K562 (cell line): ENCODE measurements at regions not wholly inside any gene's neighbourhood (a gene's known extent, or its start where the extent isn't known, plus 50 kb on each side); places are given as distances from the start of the nearest gene placed in this dataset.

Experiments used
- ADNP ChIP-seq: fragments of 200-800 bp; sonication (Bioruptor generic); IDR thresholded peaks from 2 replicates; pipeline ENCODE4 v1.6.1; 2016; ENCODE audit warnings: missing genetic modification characterization, missing compliant biosample characterization
- CTCF ChIP-seq, 3 experiments: IDR thresholded peaks in 2 of 3; conservative IDR thresholded peaks in 1 of 3; 2 replicates each; pipeline ENCODE4 v1.5.1; 2011 to 2012; ENCODE audit warnings: low read length in 3 of 3, mild to moderate bottlenecking in 3 of 3, control low read depth in 2 of 3, improper control_type of control experiment in 1 of 3, inconsistent platforms in 1 of 3, low read depth in 1 of 3, mixed read lengths in 1 of 3, moderate library complexity in 1 of 3; ENCODE audit not compliant: insufficient read depth in 2 of 3
- FOXA1 ChIP-seq: fragments of 450-650 bp; IDR thresholded peaks from 2 replicates; pipeline ENCODE4 v1.6.1; 2016; ENCODE audit warnings: mild to moderate bottlenecking, borderline replicate concordance
- GATA2 ChIP-seq: sonication (generic); formaldehyde crosslinking; IDR thresholded peaks from 2 replicates; pipeline ENCODE4 v1.4.0; 2020; ENCODE audit warnings: mild to moderate bottlenecking, missing genetic modification reagents
- GATAD2B ChIP-seq: fragments of 450-650 bp; IDR thresholded peaks from 2 replicates; pipeline ENCODE4 v1.6.1; 2017; ENCODE audit warnings: mild to moderate bottlenecking, borderline replicate concordance
- HIVEP1 ChIP-seq: fragments of 250-450 bp; sonication (Bioruptor Pico); IDR thresholded peaks from 2 replicates; pipeline ENCODE4 v1.4.0; 2020; ENCODE audit warnings: mild to moderate bottlenecking
- ILF3 ChIP-seq: fragments of 450-650 bp; IDR thresholded peaks from 2 replicates; pipeline ENCODE4 v1.6.1; 2018; ENCODE audit warnings: antibody characterized with exemption, mild to moderate bottlenecking, moderate library complexity, borderline replicate concordance
- JUN ChIP-seq, 2 experiments: sonication (generic) in 1 of 2; formaldehyde crosslinking in 1 of 2; IDR thresholded peaks; 2 replicates each; pipeline versions ENCODE4 v1.6.1 to v1.8.0; 2012 to 2022; ENCODE audit warnings: borderline replicate concordance in 2 of 2, mild to moderate bottlenecking in 2 of 2, improper control_type of control experiment in 1 of 2, low read depth in 1 of 2, low read length in 1 of 2, missing genetic modification reagents in 1 of 2
- MAFG ChIP-seq: fragments of 450-650 bp; conservative IDR thresholded peaks from 2 replicates; pipeline ENCODE4 v1.6.1; 2016; ENCODE audit warnings: missing genetic modification characterization, missing compliant biosample characterization
- MECOM ChIP-seq: fragments of 250-450 bp; sonication (Bioruptor Pico); IDR thresholded peaks from 2 replicates; pipeline ENCODE4 v1.8.0; 2022; ENCODE audit warnings: inconsistent platforms
- MTA3 ChIP-seq: fragments of 450-650 bp; formaldehyde crosslinking; IDR thresholded peaks from 2 replicates; pipeline ENCODE4 v1.6.1; 2017; ENCODE audit warnings: mild to moderate bottlenecking, borderline replicate concordance
- RCOR1 ChIP-seq, 2 experiments: IDR thresholded peaks; 2 replicates each; pipeline ENCODE4 v1.6.1; 2012; ENCODE audit warnings: low read depth in 2 of 2, low read length in 2 of 2, borderline replicate concordance in 1 of 2, improper control_type of control experiment in 1 of 2
- TF ChIP-seq, protein P1 (sequence below): fragments of 450-650 bp; IDR thresholded peaks from 2 replicates; pipeline ENCODE4 v1.7.1; 2018; ENCODE audit warnings: mild to moderate bottlenecking, low read depth; ENCODE audit not compliant: partially characterized antibody
- TF ChIP-seq, protein P2 (sequence below): sonication (generic); formaldehyde crosslinking; IDR thresholded peaks from 2 replicates; pipeline ENCODE4 v1.8.1; 2022; ENCODE audit warnings: missing genetic modification reagents

DNA sequence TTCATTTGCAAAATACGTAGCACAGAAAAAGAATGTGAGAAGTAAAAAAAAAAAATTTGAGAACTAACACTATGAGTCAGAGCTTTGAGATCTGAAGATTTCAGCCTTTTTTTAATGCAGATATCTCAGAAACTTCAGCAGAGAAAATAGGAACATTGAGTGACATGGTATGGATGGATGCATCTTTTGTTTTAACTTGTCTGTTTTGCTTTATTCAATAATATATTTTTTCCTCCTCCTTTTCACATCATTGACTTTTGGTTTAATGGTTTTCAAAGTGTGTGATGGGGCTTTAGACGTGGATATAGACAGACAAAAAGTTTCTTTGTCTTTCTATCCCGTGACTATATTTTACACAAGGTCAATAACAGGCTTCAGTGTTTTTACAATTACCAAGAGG, 426.7 kb upstream of the FRG2C start:
- no peak for TF ChIP-seq ADNP (tag)
- TF ChIP-seq CTCF (IDR thresholded peaks at IDR 0.05 in 2 of 3, conservative IDR thresholded peaks at IDR 0.05 in 1 of 3; ENCODE audit: insufficient read depth in 2 of 3, low read depth in 1 of 3, low read length in 3 of 3), result no peak
- no peak for TF ChIP-seq ILF3
- no peak for TF ChIP-seq MECOM (CRISPR knock-in tag)
- TF ChIP-seq, protein P1, sequence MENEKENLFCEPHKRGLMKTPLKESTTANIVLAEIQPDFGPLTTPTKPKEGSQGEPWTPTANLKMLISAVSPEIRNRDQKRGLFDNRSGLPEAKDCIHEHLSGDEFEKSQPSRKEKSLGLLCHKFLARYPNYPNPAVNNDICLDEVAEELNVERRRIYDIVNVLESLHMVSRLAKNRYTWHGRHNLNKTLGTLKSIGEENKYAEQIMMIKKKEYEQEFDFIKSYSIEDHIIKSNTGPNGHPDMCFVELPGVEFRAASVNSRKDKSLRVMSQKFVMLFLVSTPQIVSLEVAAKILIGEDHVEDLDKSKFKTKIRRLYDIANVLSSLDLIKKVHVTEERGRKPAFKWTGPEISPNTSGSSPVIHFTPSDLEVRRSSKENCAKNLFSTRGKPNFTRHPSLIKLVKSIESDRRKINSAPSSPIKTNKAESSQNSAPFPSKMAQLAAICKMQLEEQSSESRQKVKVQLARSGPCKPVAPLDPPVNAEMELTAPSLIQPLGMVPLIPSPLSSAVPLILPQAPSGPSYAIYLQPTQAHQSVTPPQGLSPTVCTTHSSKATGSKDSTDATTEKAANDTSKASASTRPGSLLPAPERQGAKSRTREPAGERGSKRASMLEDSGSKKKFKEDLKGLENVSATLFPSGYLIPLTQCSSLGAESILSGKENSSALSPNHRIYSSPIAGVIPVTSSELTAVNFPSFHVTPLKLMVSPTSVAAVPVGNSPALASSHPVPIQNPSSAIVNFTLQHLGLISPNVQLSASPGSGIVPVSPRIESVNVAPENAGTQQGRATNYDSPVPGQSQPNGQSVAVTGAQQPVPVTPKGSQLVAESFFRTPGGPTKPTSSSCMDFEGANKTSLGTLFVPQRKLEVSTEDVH, result no peak
- TF ChIP-seq MTA3, result no peak
- TF ChIP-seq MAFG (tag), result no peak
- no peak for TF ChIP-seq FOXA1
- no peak for TF ChIP-seq JUN (IDR thresholded peaks at IDR 0.05; ENCODE audit: borderline replicate concordance, low read depth, low read length)
- no peak for TF ChIP-seq JUN (CRISPR knock-in tag; IDR thresholded peaks at IDR 0.05; ENCODE audit: borderline replicate concordance)
- no peak for TF ChIP-seq GATA2 (CRISPR knock-in tag)
- no peak for TF ChIP-seq GATAD2B
- no peak for TF ChIP-seq RCOR1 (IDR thresholded peaks at IDR 0.05; ENCODE audit: borderline replicate concordance in 1 of 2, low read depth in 2 of 2, low read length in 2 of 2)
- TF ChIP-seq HIVEP1 (CRISPR knock-in tag), result no peak
- TF ChIP-seq, protein P2, sequence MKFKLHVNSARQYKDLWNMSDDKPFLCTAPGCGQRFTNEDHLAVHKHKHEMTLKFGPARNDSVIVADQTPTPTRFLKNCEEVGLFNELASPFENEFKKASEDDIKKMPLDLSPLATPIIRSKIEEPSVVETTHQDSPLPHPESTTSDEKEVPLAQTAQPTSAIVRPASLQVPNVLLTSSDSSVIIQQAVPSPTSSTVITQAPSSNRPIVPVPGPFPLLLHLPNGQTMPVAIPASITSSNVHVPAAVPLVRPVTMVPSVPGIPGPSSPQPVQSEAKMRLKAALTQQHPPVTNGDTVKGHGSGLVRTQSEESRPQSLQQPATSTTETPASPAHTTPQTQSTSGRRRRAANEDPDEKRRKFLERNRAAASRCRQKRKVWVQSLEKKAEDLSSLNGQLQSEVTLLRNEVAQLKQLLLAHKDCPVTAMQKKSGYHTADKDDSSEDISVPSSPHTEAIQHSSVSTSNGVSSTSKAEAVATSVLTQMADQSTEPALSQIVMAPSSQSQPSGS (CRISPR knock-in tag), result no peak
